Stimulated activated CD4-positive, alpha-beta T cell treated with anti-CD3 and anti-CD28 coated beads, Interleukin-1b, Interleukin-23, amount 100 ng/mL, for 48 hours (primary cell): ENCODE measurements at regions not wholly inside any gene's neighbourhood (a gene's known extent, or its start where the extent isn't known, plus 50 kb on each side); places are given as distances from the start of the nearest gene placed in this dataset.
"Not testable (repeated sequence)": the region's sequence is repeated elsewhere in the genome, so short reads cannot be mapped to it uniquely, and the experiment has no call there.

Source experiments
- DNase-seq: peaks from one replicate; pipeline ENCODE4 v3.0.0-alpha.2; 2020

- DNase-seq = peak; percentile 2
These were observed 62.9 kb downstream of the GLRX5 start for GRCh38 chr14:95597784-95598211.

- DNase-seq = no peak
These were observed 66.8 kb downstream of the GLRX5 start for GRCh38 chr14:95601650-95602049.

- DNase-seq = no peak
These were observed 68.6 kb downstream of the GLRX5 start for GRCh38 chr14:95603415-95603814.

- no peak for DNase-seq
These were observed 71.4 kb downstream of the GLRX5 start for GRCh38 chr14:95606266-95606665.

GRCh38 chr14:95608637-95609235 is 73.9 kb downstream of the GLRX5 start:
- DNase-seq = no peak

GRCh38 chr14:95609398-95609990 is 74.6 kb downstream of the GLRX5 start:
- DNase-seq = no peak

DNA sequence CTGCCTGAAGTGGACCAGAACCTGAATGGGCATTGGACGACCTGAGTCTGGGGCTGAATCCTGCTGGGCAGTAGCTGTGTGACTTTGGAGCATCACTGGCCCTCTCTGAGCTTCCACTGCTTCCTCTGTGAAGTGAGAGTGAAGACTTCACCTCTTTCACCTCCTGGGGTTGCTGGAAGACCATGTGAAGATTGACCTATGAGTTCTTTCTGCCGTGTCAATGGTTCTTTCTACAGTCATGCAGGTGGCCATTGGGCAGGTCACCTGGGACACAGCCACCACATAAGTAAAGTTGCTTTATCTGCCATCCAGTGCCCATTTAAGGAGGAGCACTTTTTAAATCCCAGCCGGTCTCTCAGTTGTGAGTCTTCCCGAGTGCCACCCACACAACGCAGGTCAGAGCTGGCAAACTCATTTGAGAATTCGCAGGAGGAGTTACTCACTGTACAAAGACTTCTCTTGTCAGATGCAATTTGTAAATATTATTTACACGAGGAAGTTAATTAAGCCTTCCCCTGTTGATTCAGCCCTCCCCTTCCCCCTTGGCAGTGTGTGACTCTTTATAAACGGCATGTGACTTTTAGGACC is 74.8 kb upstream of the TCL1B start:
- DNase-seq = no peak

GRCh38 chr14:95614349-95614748 is 71.9 kb upstream of the TCL1B start:
- no peak for DNase-seq

DNA sequence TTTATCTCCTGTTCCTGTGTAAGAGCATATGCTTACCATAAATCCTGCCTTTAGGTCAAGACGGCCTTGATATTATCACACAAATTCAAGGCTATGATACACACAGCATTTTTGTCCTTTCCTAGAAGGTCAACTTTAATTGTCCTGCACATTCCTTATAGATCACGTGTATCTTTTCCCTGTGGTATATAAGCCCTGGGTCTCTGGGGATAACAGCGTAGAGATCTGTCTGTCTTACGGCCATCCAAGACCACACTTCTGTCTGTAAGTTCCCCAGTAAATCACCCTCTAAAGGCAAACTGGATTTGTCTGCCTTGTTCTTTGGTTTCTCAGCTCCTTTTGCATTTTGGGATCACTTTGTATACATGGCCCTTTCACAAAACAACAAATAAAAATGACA is 69.5 kb upstream of the TCL1B start:
- no peak for DNase-seq

DNA sequence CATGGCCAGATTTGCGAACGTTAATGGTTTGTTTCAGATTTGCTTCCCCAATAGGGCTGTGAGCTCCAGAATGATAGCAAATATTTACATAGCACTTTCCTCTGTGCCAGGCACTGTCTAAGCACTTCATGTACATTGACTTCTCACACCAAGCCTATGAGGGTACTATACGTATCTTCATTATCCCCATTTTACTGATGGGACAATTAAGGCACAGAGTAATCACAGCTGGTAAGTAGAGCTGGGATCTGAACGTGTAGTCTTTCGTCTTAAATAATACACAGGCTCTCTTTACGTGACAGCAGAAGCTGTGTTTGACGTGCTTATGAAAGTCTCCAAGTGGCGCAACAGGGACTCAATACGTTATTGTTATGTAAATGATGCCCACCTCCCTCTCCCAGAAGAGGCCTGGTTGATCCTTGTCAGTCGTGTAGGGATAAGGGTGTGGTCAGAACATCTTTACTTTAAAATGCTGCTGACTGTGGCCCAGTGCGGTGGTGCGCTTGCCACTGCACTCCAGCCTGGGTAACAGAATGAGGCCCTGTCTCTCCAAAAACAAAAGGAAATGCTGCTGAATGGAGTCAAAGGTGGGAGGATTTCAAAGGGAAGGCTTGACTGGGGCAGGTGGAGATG is 66.3 kb upstream of the TCL1B start:
- DNase-seq = no peak

DNA sequence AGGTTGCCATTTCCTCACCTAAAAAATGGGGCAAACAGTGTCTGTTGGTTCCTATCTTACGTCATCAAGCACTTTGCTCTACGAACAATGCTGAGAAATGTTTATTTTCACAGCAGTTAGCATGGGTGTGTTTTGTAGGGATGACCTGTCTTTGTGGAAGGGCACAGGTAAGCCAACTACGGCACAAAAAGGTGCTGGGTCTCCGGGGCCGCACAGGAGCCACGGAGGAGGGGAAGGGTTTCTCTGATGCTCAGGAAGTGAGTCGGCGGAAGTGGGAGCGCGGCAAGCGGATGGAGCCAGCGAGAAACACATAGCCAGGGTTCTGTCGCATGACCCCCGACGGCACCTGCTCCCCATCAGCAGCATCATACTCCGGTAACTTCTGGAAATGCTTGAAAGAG is 65.6 kb upstream of the TCL1B start:
- no peak for DNase-seq

- DNase-seq = no peak
These were observed 63.0 kb upstream of the TCL1B start for GRCh38 chr14:95623195-95623594.

GRCh38 chr14:95625710-95626109 is 60.5 kb upstream of the TCL1B start:
- not testable (repeated sequence) for DNase-seq

GRCh38 chr14:95635051-95635450 is 51.2 kb upstream of the TCL1B start:
- no peak for DNase-seq
